K562 (cell line): ENCODE measurements at regions not wholly inside any gene's neighbourhood (a gene's known extent, or its start where the extent isn't known, plus 50 kb on each side); places are given as distances from the start of the nearest gene placed in this dataset.

Experiments
- ATAC-seq: fragments of 200-7000 bp; cut with Tn5 transposase; 3 replicates; pipeline ENCODE4 v1.9.1; 2020; ENCODE audit warnings: moderate library complexity
- BruUV-seq: library from RNA; stranded (reverse); fragments of 400-500 nt; replicated peaks from 2 replicates; lab custom pipeline; 2021; lab: Mats Ljungman, UMichigan
- CTCF ChIA-PET: fragments of 300-600 bp; formaldehyde crosslinking; extraction: SDS; loops from one replicate; lab custom pipeline; 2021; ENCODE audit warnings: low intra/inter-chr PET ratio; lab: Yijun Ruan, JAX
- POLR2A ChIA-PET: fragments of 300-600, 350-650 bp; sonication (Branson Sonifier 250); formaldehyde crosslinking; extraction: SDS; loops from one replicate; lab custom pipeline; 2021; ENCODE audit warnings: antibody characterized with exemption, inconsistent platforms; lab: Yijun Ruan, JAX
- DNase-seq, 4 experiments: peaks; one replicate each; pipeline versions ENCODE4 v3.0.0 to v3.0.0-alpha.2; 2011 to 2018; ENCODE audit warnings: low spot score in 3 of 4, mixed read lengths in 3 of 4; ENCODE audit errors: extremely low read depth in 1 of 4
- FAIRE-seq: peaks from 2 replicates; lab custom pipeline; 2011; peaks lifted over from hg19 to GRCh38; lab: Jason Lieb, UNC
- H2AFZ ChIP-seq: 2 replicates; pipeline ENCODE4 v1.6.0; 2011; ENCODE audit warnings: low read depth, low read length, control low read depth, inconsistent platforms
- H3K27ac ChIP-seq: fragments of 200-600 bp; 3 replicates; pipeline ENCODE4 v1.8.0; 2011; ENCODE audit warnings: low read depth, mild to moderate bottlenecking, control low read depth, inconsistent platforms, low read length, moderate library complexity, mixed read lengths; ENCODE audit errors: extremely low read depth
- H3K27me3 ChIP-seq, 2 experiments: fragments of 300-600 bp in 1 of 2; 2 replicates in 1 of 2; 3 replicates in 1 of 2; pipeline versions ENCODE4 v1.6.0 to v1.8.0; 2011; ENCODE audit warnings: inconsistent platforms in 2 of 2, low read length in 2 of 2, mild to moderate bottlenecking in 1 of 2, mixed read lengths in 1 of 2, moderate library complexity in 1 of 2; ENCODE audit not compliant: control insufficient read depth in 2 of 2, insufficient read depth in 2 of 2
- H3K36me3 ChIP-seq: fragments of 300-600 bp; 3 replicates; pipeline ENCODE4 v1.8.0; 2011; ENCODE audit warnings: mild to moderate bottlenecking, low read length, inconsistent platforms; ENCODE audit not compliant: control insufficient read depth, insufficient read depth
- H3K4me1 ChIP-seq, 2 experiments: fragments of 200-600 bp in 1 of 2; replicated peaks in 1 of 2; 2 replicates in 1 of 2; 3 replicates in 1 of 2; pipeline versions ENCODE4 v1.5.1 to v1.8.0; 2011; ENCODE audit warnings: inconsistent platforms in 2 of 2, low read length in 2 of 2, mild to moderate bottlenecking in 1 of 2, mixed read lengths in 1 of 2, moderate library complexity in 1 of 2; ENCODE audit not compliant: control insufficient read depth in 2 of 2, insufficient read depth in 2 of 2
- H3K4me2 ChIP-seq: 2 replicates; pipeline ENCODE4 v1.6.1; 2011; ENCODE audit warnings: low read length, control low read depth, inconsistent platforms, mixed read lengths; ENCODE audit not compliant: insufficient read depth
- H3K4me3 ChIP-seq: fragments of 200-600 bp; sonication (generic), shearing (Covaris generic); 2 replicates; pipeline ENCODE4 v1.5.1; 2016; ENCODE audit warnings: control low read depth, inconsistent platforms
- H3K79me2 ChIP-seq: fragments of 200-600 bp; 3 replicates; pipeline ENCODE4 v1.8.0; 2011; ENCODE audit warnings: low read length, inconsistent platforms; ENCODE audit not compliant: control insufficient read depth, insufficient read depth
- H3K9ac ChIP-seq, 2 experiments: 2 replicates each; pipeline versions ENCODE4 v1.6.0 to v1.6.1; 2011; ENCODE audit warnings: low read depth in 2 of 2, low read length in 2 of 2, control low read depth in 1 of 2, inconsistent platforms in 1 of 2, mild to moderate bottlenecking in 1 of 2, mixed read lengths in 1 of 2; ENCODE audit not compliant: insufficient read depth in 1 of 2
- H3K9me1 ChIP-seq: one replicate; pipeline ENCODE4 v1.6.0; 2011; ENCODE audit warnings: inconsistent platforms, mild to moderate bottlenecking, low read length, moderate library complexity; ENCODE audit not compliant: control insufficient read depth, insufficient read depth
- H3K9me3 ChIP-seq: replicated peaks from 2 replicates; pipeline ENCODE4 v1.5.1; 2011; ENCODE audit warnings: low read depth, low read length, inconsistent platforms; ENCODE audit not compliant: control insufficient read depth, insufficient read depth
- H4K20me1 ChIP-seq: replicated peaks from 2 replicates; pipeline ENCODE4 v1.6.1; 2011; ENCODE audit warnings: low read length, inconsistent platforms, mixed read lengths; ENCODE audit not compliant: control insufficient read depth, insufficient read depth
- BRD9 ChIP-seq: fragments of 450-650 bp; IDR thresholded peaks from 2 replicates; pipeline ENCODE4 v1.6.1; 2018; ENCODE audit warnings: low read depth; ENCODE audit not compliant: partially characterized antibody
- HINFP ChIP-seq: fragments of 450-650 bp; conservative IDR thresholded peaks from 2 replicates; pipeline ENCODE4 v1.6.1; 2016; ENCODE audit warnings: missing genetic modification characterization, low read depth, mild to moderate bottlenecking, control low read depth, missing compliant biosample characterization
- KDM4B ChIP-seq, 2 experiments: fragments of 450-650 bp in 1 of 2; sonication (generic) in 1 of 2; IDR thresholded peaks; 2 replicates each; pipeline ENCODE4 v1.6.1; 2016 to 2017; ENCODE audit warnings: borderline replicate concordance in 2 of 2, antibody characterized with exemption in 1 of 2, low read depth in 1 of 2, mild to moderate bottlenecking in 1 of 2
- YY1 ChIP-seq, 3 experiments: IDR thresholded peaks; 2 replicates each; pipeline ENCODE4 v1.6.1; 2011; ENCODE audit warnings: low read length in 2 of 3, mild to moderate bottlenecking in 2 of 3, moderate library complexity in 2 of 3, borderline replicate concordance in 1 of 3, control low read depth in 1 of 3, low read depth in 1 of 3; ENCODE audit not compliant: insufficient read depth in 3 of 3, insufficient replicate concordance in 2 of 3, control insufficient read depth in 1 of 3, insufficient read length in 1 of 3; ENCODE audit errors: extremely low read depth in 1 of 3
- ZBTB2 ChIP-seq: fragments of 450-650 bp; IDR thresholded peaks from 2 replicates; pipeline ENCODE4 v1.6.1; 2016; ENCODE audit warnings: antibody characterized with exemption
- ZNF395 ChIP-seq: fragments of 200-800 bp; sonication (Bioruptor generic); IDR thresholded peaks from 2 replicates; pipeline ENCODE4 v1.6.1; 2017; ENCODE audit warnings: missing genetic modification characterization, missing compliant biosample characterization
- ZNF41 ChIP-seq: fragments of 250-450 bp; sonication (Bioruptor Pico); conservative IDR thresholded peaks from 2 replicates; pipeline ENCODE4 v1.4.0; 2020; ENCODE audit warnings: mild to moderate bottlenecking
- WGBS: fragments of 100-300 bp; shearing (Covaris generic); methylation state at CpG from one replicate; pipeline ENCODE4 v1.1.6; 2016; ENCODE audit warnings: low coverage, mixed read lengths; ENCODE audit not compliant: insufficient coverage; ENCODE audit errors: missing lambda C conversion rate; 5-methylcytosine and 5-hydroxymethylcytosine counted together
- in situ Hi-C: fragments of 300-500 bp; cut with MboI; formaldehyde crosslinking; loops from 4 replicates; pipeline ENCODE4 v1.15.0; 2018; ENCODE audit warnings: inconsistent platforms, mixed read lengths
- intact Hi-C: fragments of 100-400 bp; cut with micrococcal nuclease; formaldehyde crosslinking; loops from 2 replicates; pipeline ENCODE4 v1.14.2; 2022
- TF ChIP-seq, protein P1 (sequence below): fragments of 250-450 bp; sonication (Bioruptor Pico); IDR thresholded peaks from 2 replicates; pipeline ENCODE4 v1.8.0; 2022; ENCODE audit warnings: moderate library complexity, mild to moderate bottlenecking, inconsistent platforms

DNA sequence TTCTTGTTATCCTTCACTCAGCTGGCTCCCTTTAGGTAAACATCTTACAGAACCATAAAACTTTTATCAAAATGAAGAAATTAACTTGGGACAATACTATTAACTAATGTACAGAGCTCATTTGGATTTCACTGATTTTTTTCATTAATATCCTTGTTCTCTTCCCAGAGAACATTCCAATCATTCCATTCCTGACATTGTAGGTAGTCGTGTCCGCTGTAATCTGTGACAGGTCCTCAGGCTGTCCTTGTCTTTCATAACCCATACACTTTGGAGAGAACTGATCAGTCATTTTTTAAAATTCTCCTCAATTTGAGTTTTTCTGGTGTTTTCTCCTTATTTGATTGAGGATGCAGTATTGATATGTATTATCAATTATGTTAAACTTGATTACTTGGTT lies 916.8 kb downstream of the GALC start:
- POLR2A ChIA-PET = no interaction called here
- in situ Hi-C loops = no loop called here
- 0% methylated on average over 2 of the region's 2 CpGs for WGBS
- Histone ChIP-seq H3K4me2 (no peak overlapping the region), H3K9me1 (no peaks in the 10 kb centered on the region), H3K27me3 (no peaks in the 10 kb centered on the region), H3K4me1 (no peaks in the 10 kb centered on the region), H3K36me3 (no peaks in the 10 kb centered on the region), H3K9me3 (no peaks in the 10 kb centered on the region), H3K9ac (no peak overlapping the region), H2AFZ (no peak overlapping the region), H3K79me2 (no peaks in the 10 kb centered on the region), H4K20me1 (no peaks in the 10 kb centered on the region), H3K27ac (no peak overlapping the region), H3K4me3 (no peak overlapping the region)
- no TSS peak for BruUV-seq
- no peak for DNase-seq
- FAIRE-seq = no peak
- CTCF ChIA-PET = no interaction called here
- intact Hi-C loops = no loop called here
- ATAC-seq = no peak
- no peak for TF ChIP-seq ZBTB2

DNA sequence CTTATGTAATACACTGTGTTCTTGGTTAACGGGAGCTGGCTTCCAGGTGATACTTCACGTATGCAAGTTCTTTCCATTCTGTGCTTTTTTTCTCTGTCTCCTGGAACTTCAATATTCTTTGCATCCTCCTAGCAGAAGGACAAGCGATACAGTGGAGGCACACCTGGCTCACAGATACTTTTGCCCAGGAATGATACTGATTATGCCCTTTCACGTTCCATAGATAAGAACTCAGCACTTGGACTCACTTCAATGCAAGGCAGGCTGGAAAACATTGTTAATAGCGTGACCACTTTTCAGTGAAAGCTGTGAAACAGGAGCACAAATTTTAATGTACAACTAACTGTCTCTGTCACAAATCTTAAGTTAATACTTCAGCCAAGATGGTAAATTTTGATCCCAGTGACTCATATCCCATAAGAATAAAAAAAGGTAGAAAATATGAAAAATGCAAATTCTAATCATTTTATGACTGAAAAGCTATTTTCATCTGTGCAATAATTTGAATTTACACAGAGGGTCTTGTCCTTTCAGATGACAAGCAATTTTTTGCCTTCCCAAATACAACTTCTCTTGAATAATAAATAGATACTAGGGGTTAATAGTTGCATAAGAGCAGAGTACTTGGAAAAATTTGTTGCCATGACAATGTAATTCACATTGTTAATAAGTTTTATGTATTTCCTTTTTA lies 919.0 kb downstream of the GALC start:
- Histone ChIP-seq H3K36me3 (no peaks in the 10 kb centered on the region), H3K4me1 (no peaks in the 10 kb centered on the region), H3K79me2 (no peaks in the 10 kb centered on the region), H3K4me3 (no peak overlapping the region), H3K4me2 (no peak overlapping the region), H3K9me1 (no peaks in the 10 kb centered on the region), H4K20me1 (no peaks in the 10 kb centered on the region), H2AFZ (no peak overlapping the region), H3K27me3 (no peaks in the 10 kb centered on the region), H3K9ac (no peak overlapping the region), H3K9me3 (no peaks in the 10 kb centered on the region), H3K27ac (no peak overlapping the region)
- FAIRE-seq (no peak), DNase-seq (no peak), ATAC-seq (no peak)
- no TSS peak for BruUV-seq
- CTCF ChIA-PET = no interaction called here
- in situ Hi-C loops = no loop called here
- no peak for TF ChIP-seq ZNF41 (CRISPR knock-in tag)
- no peak for TF ChIP-seq HINFP (tag)
- TF ChIP-seq, protein P1, sequence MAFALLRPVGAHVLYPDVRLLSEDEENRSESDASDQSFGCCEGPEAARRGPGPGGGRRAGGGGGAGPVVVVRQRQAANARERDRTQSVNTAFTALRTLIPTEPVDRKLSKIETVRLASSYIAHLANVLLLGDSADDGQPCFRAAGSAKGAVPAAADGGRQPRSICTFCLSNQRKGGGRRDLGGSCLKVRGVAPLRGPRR (CRISPR knock-in tag) = no peak
- TF ChIP-seq BRD9 = no peak
- TF ChIP-seq YY1 (IDR thresholded peaks at IDR 0.05; ENCODE audit: borderline replicate concordance in 1 of 3, control insufficient read depth in 1 of 3, extremely low read depth in 1 of 3, insufficient read depth in 3 of 3, insufficient read length in 1 of 3, insufficient replicate concordance in 2 of 3, low read depth in 1 of 3, low read length in 2 of 3) = no peak
- TF ChIP-seq ZNF395 (CRISPR knock-in tag) = no peak
- no peak for TF ChIP-seq KDM4B (IDR thresholded peaks at IDR 0.05; ENCODE audit: borderline replicate concordance in 2 of 2, low read depth in 1 of 2)
- 2% methylated on average over 5 of the region's 5 CpGs for WGBS
- intact Hi-C loops = no loop called here
- POLR2A ChIA-PET = no interaction called here
